HepG2 (cell line): ENCODE measurements at regions not wholly inside any gene's neighbourhood (a gene's known extent, or its start where the extent isn't known, plus 50 kb on each side); places are given as distances from the start of the nearest gene placed in this dataset.

Experiments
- ATAC-seq: fragments of 200-7000 bp; cut with Tn5 transposase; 3 replicates; pipeline ENCODE4 v1.9.1; 2020; ENCODE audit warnings: mild to moderate bottlenecking, moderate library complexity
- BruUV-seq: library from RNA; stranded (reverse); fragments of 400-500 nt; replicated peaks from 2 replicates; lab custom pipeline; 2021; lab: Mats Ljungman, UMichigan
- CTCF ChIA-PET: fragments of 300-600 bp; formaldehyde crosslinking; extraction: SDS; loops from one replicate; lab custom pipeline; 2021; ENCODE audit warnings: low total read pairs, inconsistent platforms, low intra/inter-chr PET ratio; lab: Yijun Ruan, JAX
- POLR2A ChIA-PET: fragments of 350-600 bp; sonication (Branson Sonifier 250); formaldehyde crosslinking; loops from one replicate; lab custom pipeline; 2020; ENCODE audit warnings: antibody characterized with exemption, inconsistent platforms; lab: Yijun Ruan, JAX
- DNase-seq: peaks from one replicate; pipeline ENCODE4 v3.0.0-alpha.2; 2015; ENCODE audit warnings: low spot score
- FAIRE-seq: peaks from 3 replicates; lab custom pipeline; 2011; peaks lifted over from hg19 to GRCh38; lab: Jason Lieb, UNC
- H2AFZ ChIP-seq: one replicate; pipeline ENCODE4 v1.6.1; 2011; ENCODE audit warnings: low read length, inconsistent platforms
- H3K27ac ChIP-seq: fragments of 300-600 bp; 3 replicates; pipeline ENCODE4 v1.8.0; 2011; ENCODE audit warnings: mixed run types, mild to moderate bottlenecking, mixed read lengths, low read length, inconsistent platforms; ENCODE audit not compliant: insufficient read depth; ENCODE audit errors: extremely low read length
- H3K27me3 ChIP-seq, 2 experiments: fragments of 200-600 bp in 1 of 2; 2 replicates in 1 of 2; 3 replicates in 1 of 2; pipeline versions ENCODE4 v1.6.0 to v1.8.0; 2011; ENCODE audit warnings: low read length in 2 of 2, mild to moderate bottlenecking in 2 of 2, moderate library complexity in 2 of 2, inconsistent platforms in 1 of 2; ENCODE audit not compliant: insufficient read depth in 2 of 2, control insufficient read depth in 1 of 2
- H3K36me3 ChIP-seq, 2 experiments: fragments of 200-600 bp in 1 of 2; replicated peaks in 1 of 2; 2 replicates in 1 of 2; 3 replicates in 1 of 2; pipeline versions ENCODE4 v1.5.1 to v1.8.0; 2011; ENCODE audit warnings: low read length in 2 of 2, inconsistent platforms in 1 of 2; ENCODE audit not compliant: insufficient read depth in 2 of 2, control insufficient read depth in 1 of 2
- H3K4me1 ChIP-seq: 2 replicates; pipeline ENCODE4 v1.5.1; 2012; ENCODE audit warnings: low read length, inconsistent platforms; ENCODE audit not compliant: insufficient read depth
- H3K4me2 ChIP-seq: 2 replicates; pipeline ENCODE4 v1.6.0; 2011; ENCODE audit warnings: low read depth, low read length, inconsistent platforms
- H3K4me3 ChIP-seq, 3 experiments: fragments of 200-600 bp in 1 of 3; sonication (generic), shearing (Covaris generic) in 1 of 3; replicated peaks in 1 of 3; 2 replicates each; pipeline ENCODE4 v1.5.1; 2011 to 2016; ENCODE audit warnings: low read length in 3 of 3, inconsistent platforms in 2 of 3, low read depth in 2 of 3, mild to moderate bottlenecking in 2 of 3, control low read depth in 1 of 3, mixed read lengths in 1 of 3; ENCODE audit not compliant: insufficient read depth in 1 of 3
- H3K79me2 ChIP-seq: one replicate; pipeline ENCODE4 v1.6.1; 2011; ENCODE audit warnings: low read length, inconsistent platforms; ENCODE audit not compliant: insufficient read depth
- H3K9ac ChIP-seq: 2 replicates; pipeline ENCODE4 v1.6.0; 2011; ENCODE audit warnings: mild to moderate bottlenecking, low read depth, low read length, inconsistent platforms; ENCODE audit not compliant: insufficient read depth
- H3K9me3 ChIP-seq: 2 replicates; pipeline ENCODE4 v1.5.1; 2012; ENCODE audit warnings: mild to moderate bottlenecking, low read length
- H4K20me1 ChIP-seq: 2 replicates; pipeline ENCODE4 v1.6.0; 2011; ENCODE audit warnings: inconsistent platforms, mild to moderate bottlenecking, low read length, moderate library complexity; ENCODE audit not compliant: insufficient read depth
- CBX2 ChIP-seq, 2 experiments: fragments of 200-600 bp in 1 of 2; sonication (generic); formaldehyde crosslinking in 1 of 2; IDR thresholded peaks; 2 replicates each; pipeline versions ENCODE4 v1.7.0 to v1.8.1; 2018 to 2022; ENCODE audit warnings: low read depth in 2 of 2, low read length in 1 of 2, mild to moderate bottlenecking in 1 of 2, missing genetic modification reagents in 1 of 2
- HOXA9 ChIP-seq: sonication (generic); formaldehyde crosslinking; IDR thresholded peaks from 2 replicates; pipeline ENCODE4 v1.8.1; 2022; ENCODE audit warnings: missing genetic modification reagents, mild to moderate bottlenecking, moderate library complexity, borderline replicate concordance
- MATR3 ChIP-seq: sonication (generic); formaldehyde crosslinking; IDR thresholded peaks from 2 replicates; pipeline ENCODE4 v1.4.0; 2020; ENCODE audit warnings: missing genetic modification reagents
- RFX1 ChIP-seq: fragments of 450-650 bp; IDR thresholded peaks from 2 replicates; pipeline ENCODE4 v1.6.1; 2017
- ZNF180 ChIP-seq: sonication (generic); formaldehyde crosslinking; IDR thresholded peaks from 2 replicates; pipeline ENCODE4 v1.4.0; 2020; ENCODE audit warnings: low read depth, missing genetic modification reagents, borderline replicate concordance
- ZNF337 ChIP-seq: sonication (generic); formaldehyde crosslinking; IDR thresholded peaks from 2 replicates; pipeline ENCODE4 v1.5.1; 2020; ENCODE audit warnings: missing genetic modification reagents, low read depth, mild to moderate bottlenecking, borderline replicate concordance
- ZNF33B ChIP-seq: sonication (generic); formaldehyde crosslinking; IDR thresholded peaks from 2 replicates; pipeline ENCODE4 v1.5.1; 2020; ENCODE audit warnings: mild to moderate bottlenecking, missing genetic modification reagents
- ZNF382 ChIP-seq: sonication (generic); formaldehyde crosslinking; IDR thresholded peaks from 2 replicates; pipeline ENCODE4 v1.5.0; 2020; ENCODE audit warnings: missing genetic modification reagents, mild to moderate bottlenecking, borderline replicate concordance
- ZNF557 ChIP-seq: sonication (generic); formaldehyde crosslinking; IDR thresholded peaks from 2 replicates; pipeline ENCODE4 v1.4.0; 2020; ENCODE audit warnings: missing genetic modification reagents
- ZNF724P ChIP-seq: sonication (generic); formaldehyde crosslinking; IDR thresholded peaks from 2 replicates; pipeline ENCODE4 v1.8.0; 2022; ENCODE audit warnings: missing genetic modification reagents, borderline replicate concordance
- WGBS: methylation state at CpG from one replicate; pipeline ENCODE4 v1.1.6; 2017; ENCODE audit warnings: low lambda C conversion rate; 5-methylcytosine and 5-hydroxymethylcytosine counted together
- in situ Hi-C: cut with HindIII; loops from 2 replicates; pipeline ENCODE4 v1.10.0; 2017; ENCODE audit warnings: low pct_unique_long_range_greater_than_20kb; ENCODE audit not compliant: extremely low pct_ligation_motif_present
- intact Hi-C: fragments of 100-400 bp; cut with micrococcal nuclease; formaldehyde crosslinking; loops from one replicate; pipeline ENCODE4 v1.10.0; 2022; ENCODE audit not compliant: unreplicated experiment
- TF ChIP-seq, protein P1 (sequence below): IDR thresholded peaks from 2 replicates; pipeline ENCODE4 v1.6.1; 2016; ENCODE audit warnings: low read depth, missing genetic modification reagents, missing compliant biosample characterization
- TF ChIP-seq, protein P2 (sequence below): fragments of 450-650 bp; IDR thresholded peaks from 2 replicates; pipeline ENCODE4 v1.6.1; 2017
- TF ChIP-seq, protein P3 (sequence below): IDR thresholded peaks from 2 replicates; pipeline ENCODE4 v1.6.1; 2016

DNA sequence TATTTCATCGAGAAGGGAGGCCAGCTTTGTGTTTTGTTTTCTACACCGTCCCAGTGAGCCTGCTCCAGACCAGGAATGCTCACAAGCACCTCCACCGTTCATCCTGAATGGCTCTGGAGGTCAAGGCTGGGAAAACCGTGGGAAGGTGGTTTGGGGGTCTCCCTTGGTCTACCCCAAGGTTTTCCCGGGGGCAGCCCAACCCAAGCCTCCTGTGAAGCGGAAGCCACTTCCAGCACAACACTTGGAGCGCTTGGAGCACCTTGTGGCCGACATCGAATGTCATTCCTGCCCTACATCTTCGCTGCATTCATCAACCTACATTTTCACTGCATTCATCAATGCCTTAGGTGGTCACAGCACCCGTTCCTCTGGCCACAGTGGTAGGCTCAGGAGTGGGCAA is 255.6 kb upstream of the PMEPA1 start:
- FAIRE-seq (no peak), ATAC-seq (no peak), DNase-seq (no peak)
- TF ChIP-seq ZNF382 (CRISPR knock-in tag) (no peak), CBX2 (IDR thresholded peaks at IDR 0.05; ENCODE audit: low read depth, low read length) (no peak), CBX2 (CRISPR knock-in tag; IDR thresholded peaks at IDR 0.05; ENCODE audit: low read depth) (no peak), ZNF180 (CRISPR knock-in tag) (no peak), RFX1 (no peak), ZNF337 (CRISPR knock-in tag) (no peak), MATR3 (no peak), ZNF33B (CRISPR knock-in tag) (no peak), HOXA9 (CRISPR knock-in tag) (no peak), ZNF724P (CRISPR knock-in tag) (no peak), ZNF557 (CRISPR knock-in tag) (no peak)
- TF ChIP-seq, protein P1, sequence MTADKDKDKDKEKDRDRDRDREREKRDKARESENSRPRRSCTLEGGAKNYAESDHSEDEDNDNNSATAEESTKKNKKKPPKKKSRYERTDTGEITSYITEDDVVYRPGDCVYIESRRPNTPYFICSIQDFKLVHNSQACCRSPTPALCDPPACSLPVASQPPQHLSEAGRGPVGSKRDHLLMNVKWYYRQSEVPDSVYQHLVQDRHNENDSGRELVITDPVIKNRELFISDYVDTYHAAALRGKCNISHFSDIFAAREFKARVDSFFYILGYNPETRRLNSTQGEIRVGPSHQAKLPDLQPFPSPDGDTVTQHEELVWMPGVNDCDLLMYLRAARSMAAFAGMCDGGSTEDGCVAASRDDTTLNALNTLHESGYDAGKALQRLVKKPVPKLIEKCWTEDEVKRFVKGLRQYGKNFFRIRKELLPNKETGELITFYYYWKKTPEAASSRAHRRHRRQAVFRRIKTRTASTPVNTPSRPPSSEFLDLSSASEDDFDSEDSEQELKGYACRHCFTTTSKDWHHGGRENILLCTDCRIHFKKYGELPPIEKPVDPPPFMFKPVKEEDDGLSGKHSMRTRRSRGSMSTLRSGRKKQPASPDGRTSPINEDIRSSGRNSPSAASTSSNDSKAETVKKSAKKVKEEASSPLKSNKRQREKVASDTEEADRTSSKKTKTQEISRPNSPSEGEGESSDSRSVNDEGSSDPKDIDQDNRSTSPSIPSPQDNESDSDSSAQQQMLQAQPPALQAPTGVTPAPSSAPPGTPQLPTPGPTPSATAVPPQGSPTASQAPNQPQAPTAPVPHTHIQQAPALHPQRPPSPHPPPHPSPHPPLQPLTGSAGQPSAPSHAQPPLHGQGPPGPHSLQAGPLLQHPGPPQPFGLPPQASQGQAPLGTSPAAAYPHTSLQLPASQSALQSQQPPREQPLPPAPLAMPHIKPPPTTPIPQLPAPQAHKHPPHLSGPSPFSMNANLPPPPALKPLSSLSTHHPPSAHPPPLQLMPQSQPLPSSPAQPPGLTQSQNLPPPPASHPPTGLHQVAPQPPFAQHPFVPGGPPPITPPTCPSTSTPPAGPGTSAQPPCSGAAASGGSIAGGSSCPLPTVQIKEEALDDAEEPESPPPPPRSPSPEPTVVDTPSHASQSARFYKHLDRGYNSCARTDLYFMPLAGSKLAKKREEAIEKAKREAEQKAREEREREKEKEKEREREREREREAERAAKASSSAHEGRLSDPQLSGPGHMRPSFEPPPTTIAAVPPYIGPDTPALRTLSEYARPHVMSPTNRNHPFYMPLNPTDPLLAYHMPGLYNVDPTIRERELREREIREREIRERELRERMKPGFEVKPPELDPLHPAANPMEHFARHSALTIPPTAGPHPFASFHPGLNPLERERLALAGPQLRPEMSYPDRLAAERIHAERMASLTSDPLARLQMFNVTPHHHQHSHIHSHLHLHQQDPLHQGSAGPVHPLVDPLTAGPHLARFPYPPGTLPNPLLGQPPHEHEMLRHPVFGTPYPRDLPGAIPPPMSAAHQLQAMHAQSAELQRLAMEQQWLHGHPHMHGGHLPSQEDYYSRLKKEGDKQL (CRISPR knock-in tag), result no peak
- TF ChIP-seq, protein P2, sequence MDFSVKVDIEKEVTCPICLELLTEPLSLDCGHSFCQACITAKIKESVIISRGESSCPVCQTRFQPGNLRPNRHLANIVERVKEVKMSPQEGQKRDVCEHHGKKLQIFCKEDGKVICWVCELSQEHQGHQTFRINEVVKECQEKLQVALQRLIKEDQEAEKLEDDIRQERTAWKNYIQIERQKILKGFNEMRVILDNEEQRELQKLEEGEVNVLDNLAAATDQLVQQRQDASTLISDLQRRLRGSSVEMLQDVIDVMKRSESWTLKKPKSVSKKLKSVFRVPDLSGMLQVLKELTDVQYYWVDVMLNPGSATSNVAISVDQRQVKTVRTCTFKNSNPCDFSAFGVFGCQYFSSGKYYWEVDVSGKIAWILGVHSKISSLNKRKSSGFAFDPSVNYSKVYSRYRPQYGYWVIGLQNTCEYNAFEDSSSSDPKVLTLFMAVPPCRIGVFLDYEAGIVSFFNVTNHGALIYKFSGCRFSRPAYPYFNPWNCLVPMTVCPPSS, result no peak
- TF ChIP-seq, protein P3, sequence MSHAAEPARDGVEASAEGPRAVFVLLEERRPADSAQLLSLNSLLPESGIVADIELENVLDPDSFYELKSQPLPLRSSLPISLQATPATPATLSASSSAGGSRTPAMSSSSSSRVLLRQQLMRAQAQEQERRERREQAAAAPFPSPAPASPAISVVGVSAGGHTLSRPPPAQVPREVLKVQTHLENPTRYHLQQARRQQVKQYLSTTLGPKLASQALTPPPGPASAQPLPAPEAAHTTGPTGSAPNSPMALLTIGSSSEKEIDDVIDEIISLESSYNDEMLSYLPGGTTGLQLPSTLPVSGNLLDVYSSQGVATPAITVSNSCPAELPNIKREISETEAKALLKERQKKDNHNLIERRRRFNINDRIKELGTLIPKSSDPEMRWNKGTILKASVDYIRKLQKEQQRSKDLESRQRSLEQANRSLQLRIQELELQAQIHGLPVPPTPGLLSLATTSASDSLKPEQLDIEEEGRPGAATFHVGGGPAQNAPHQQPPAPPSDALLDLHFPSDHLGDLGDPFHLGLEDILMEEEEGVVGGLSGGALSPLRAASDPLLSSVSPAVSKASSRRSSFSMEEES (CRISPR knock-in tag), result no peak
- no peaks in the 10 kb centered on the region for H4K20me1 ChIP-seq
- BruUV-seq, result no TSS peak
- WGBS, result under 1% methylated on average over 11 of the region's 11 CpGs
- H3K9me3 ChIP-seq, result no peaks in the 10 kb centered on the region
- ChIA-PET CTCF (no interaction called here), POLR2A (no interaction called here)
- no peak overlapping the region for H3K4me2 ChIP-seq
- H3K27me3 ChIP-seq, result peaks cover 2 to 47% of the 10 kb centered on the region in 2 experiments; a peak in 3 of 5 replicates
- no peak overlapping the region for H3K9ac ChIP-seq
- no peak overlapping the region for H3K27ac ChIP-seq
- H3K4me3 ChIP-seq, result no peak overlapping the region
- H3K4me1 ChIP-seq, result no peaks in the 10 kb centered on the region
- no peak overlapping the region for H2AFZ ChIP-seq
- no peaks in the 10 kb centered on the region for H3K36me3 ChIP-seq
- intact Hi-C loops (no loop called here), in situ Hi-C loops (no loop called here)
- no peaks in the 10 kb centered on the region for H3K79me2 ChIP-seq
